Vagina (tissue), 2 donors: ENCODE measurements at regions not wholly inside any gene's neighbourhood (a gene's known extent, or its start where the extent isn't known, plus 50 kb on each side); places are given as distances from the start of the nearest gene placed in this dataset.

ENCODE experiments used
- CTCF ChIP-seq, 3 experiments: fragments of 450-650 bp in 2 of 3; fragments of 200-600 bp in 1 of 3; sonication (generic) in 1 of 3; IDR thresholded peaks; one replicate each; pipeline ENCODE4 v1.5.1; 2017 to 2019; ENCODE audit warnings: antibody characterized with exemption in 3 of 3, mild to moderate bottlenecking in 2 of 3, moderate library complexity in 2 of 3
- POLR2A ChIP-seq, 2 donors: fragments of 450-650 bp; IDR thresholded peaks; one replicate each; pipeline ENCODE4 v1.6.1; 2017; ENCODE audit warnings: antibody characterized with exemption in 2 of 2, mild to moderate bottlenecking in 2 of 2, moderate library complexity in 2 of 2
- POLR2AphosphoS5 ChIP-seq, 2 donors: sonication (generic); formaldehyde crosslinking; IDR thresholded peaks; one replicate each; pipeline ENCODE4 v1.9.0; 2017; ENCODE audit warnings: antibody characterized with exemption in 2 of 2, mild to moderate bottlenecking in 2 of 2, low read depth in 1 of 2; ENCODE audit not compliant: insufficient read depth in 1 of 2

- TF ChIP-seq POLR2AphosphoS5 (IDR thresholded peaks at IDR 0.05; ENCODE audit: insufficient read depth in 1 of 2, low read depth in 1 of 2) (no peak), CTCF (IDR thresholded peaks at IDR 0.05) (no peak), POLR2A (IDR thresholded peaks at IDR 0.05) (no peak)
Measured at GRCh38 chr13:33721724-33722123, 96.2 kb upstream of the RFC3 start.
